Suppressor macrophage treated with lipopolysaccharide for 4 hours (primary cell): ENCODE measurements at regions not wholly inside any gene's neighbourhood (a gene's known extent, or its start where the extent isn't known, plus 50 kb on each side); places are given as distances from the start of the nearest gene placed in this dataset.
"Not testable (repeated sequence)": the region's sequence is repeated elsewhere in the genome, so short reads cannot be mapped to it uniquely, and the experiment has no call there.

ENCODE experiments used
- DNase-seq: peaks from one replicate; pipeline ENCODE4 v3.0.0-alpha.2; 2020

DNA sequence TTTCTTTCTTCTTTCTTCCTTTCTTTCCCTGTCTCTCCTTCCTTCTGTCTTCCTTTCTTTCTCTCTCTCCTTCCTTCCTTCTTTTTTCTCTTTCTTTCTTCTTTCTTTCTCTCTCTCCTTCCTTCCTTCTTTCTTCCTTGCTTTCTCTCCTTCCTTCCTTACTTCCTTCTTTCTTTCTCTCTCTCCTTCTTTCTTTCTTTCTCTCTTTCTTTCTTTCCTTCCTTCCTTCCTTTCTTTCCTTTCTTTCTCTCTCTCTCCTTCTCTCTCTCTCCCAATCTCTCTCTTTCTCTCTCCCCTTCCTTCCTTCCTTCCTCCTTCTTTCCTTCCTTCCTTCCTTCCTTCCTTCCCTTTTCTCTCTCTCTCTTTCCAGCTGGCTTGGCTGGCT lies 2806.6 kb downstream of the RPIA start:
- DNase-seq: not testable (repeated sequence)

DNA sequence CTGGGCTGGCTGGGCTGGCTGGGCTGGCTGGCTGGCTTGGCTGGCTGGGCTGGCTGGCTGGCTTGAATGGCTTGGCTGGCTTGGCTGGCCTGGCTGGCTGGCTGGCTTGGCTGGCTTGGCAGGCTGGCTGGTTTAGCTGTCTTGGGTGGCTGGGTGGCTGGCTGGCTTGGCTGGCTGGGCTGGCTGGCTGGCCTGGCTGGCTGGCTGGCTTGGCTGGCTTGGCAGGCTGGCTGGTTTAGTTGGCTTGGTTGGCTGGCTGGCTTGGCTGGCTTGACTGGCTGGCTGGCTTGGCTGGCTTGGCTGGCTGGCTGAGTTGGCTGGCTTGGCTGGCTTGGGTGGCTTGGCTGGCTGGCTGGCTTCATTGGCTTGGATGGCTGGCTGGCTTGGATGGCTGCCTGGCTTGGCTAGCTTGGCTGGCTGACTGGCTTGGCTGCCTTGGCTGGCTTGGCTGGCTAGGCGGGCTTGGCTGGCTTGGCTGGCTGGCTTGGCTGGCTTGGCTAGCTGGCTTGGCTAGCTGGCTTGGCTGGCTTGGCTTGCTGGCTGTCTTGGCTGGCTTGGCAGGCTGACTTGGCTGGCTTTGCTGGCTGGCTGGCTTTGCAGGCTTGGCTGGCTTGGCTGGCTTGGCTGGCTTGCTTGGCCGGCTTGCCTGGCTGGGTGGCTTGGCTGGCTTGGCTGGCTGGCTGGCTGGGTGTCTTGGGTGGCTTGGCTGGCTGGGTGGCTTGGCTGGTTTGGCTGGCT lies 2807.2 kb downstream of the RPIA start:
- DNase-seq: not testable (repeated sequence)

DNA sequence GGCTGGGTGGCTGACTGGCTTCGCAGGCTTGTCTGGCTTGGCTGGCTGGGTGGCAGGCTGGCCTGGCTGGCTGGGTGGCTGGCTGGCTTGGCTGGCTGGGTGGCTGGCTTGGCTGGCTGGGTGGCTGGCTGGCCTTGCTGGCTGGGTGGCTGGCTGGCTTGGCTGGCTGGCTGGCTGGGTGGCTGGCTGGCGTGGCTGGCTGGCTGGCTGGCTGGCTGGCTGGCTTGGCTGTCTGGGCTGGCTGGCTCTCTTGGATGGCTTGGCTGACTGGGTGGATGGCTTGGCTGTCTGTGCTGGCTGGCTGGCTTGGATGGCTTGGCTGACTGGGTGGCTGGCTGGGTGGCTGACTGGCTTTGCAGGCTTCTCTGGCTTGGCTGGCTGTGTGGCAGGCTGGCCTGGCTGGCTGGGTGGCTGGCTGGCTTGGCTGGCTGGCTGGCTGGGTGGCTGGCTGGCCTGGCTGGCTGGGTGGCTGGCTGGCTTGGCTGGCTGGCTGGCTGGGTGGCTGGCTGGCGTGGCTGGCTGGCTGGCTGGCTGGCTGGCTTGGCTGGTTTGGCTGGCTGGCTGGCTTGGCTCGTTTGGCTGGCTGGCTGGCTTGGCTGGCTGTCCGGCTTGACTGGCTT lies 2808.1 kb downstream of the RPIA start:
- not testable (repeated sequence) for DNase-seq

DNA sequence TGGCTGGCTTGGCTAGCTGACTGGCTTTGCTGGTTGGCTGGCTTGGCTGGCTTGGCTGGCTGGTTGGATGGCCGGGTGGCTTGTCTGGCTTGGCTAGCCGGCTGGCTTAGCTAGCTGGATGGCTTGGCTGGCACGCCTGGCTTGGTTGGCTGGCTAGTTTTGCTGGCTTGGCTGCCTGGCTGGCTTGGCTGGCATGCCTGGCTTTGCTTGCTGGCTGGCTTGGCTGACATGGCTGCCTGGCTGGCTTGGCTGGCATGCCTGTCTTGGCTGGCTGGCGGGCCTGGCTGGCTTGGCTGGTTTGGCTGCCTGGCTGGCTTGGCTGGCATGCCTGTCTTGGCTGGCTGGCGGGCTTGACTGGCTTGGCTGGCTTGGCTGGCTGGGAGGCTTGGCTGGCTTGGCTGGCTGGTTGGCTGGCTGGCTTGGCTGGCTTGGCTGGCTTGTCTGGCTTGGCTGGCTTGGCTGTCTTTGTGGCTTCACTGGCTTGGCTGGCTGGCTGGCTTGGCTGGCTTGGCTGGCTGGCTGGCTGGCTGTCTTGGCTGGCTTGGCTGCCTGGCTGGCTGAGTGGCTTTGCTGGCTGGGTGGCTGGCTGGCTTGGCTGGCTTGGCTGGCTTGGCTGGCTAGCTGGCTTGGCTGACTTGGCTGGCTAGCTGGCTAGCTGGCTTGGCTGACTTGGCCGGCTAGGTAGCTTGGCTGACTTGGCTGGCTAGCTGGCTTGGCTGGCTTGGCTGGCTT lies 2808.9 kb downstream of the RPIA start:
- DNase-seq: not testable (repeated sequence)

DNA sequence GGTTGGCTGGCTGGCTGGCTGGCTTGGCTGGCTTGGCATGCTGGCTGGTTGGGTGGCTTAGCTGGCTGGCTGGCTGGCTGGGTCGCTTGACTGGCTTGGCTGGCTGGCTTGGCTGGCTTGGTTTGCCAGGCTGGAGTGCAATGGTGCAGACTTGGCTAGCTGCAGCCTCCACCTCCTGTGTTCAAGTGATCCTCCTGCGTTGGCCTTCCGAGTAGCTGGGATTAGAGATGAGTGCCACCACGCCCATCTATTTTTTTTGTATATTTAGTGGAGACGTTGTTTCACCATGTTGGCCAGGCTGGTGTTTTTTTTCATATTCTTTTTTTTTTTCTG lies 2809.5 kb downstream of the RPIA start:
- not testable (repeated sequence) for DNase-seq

DNA sequence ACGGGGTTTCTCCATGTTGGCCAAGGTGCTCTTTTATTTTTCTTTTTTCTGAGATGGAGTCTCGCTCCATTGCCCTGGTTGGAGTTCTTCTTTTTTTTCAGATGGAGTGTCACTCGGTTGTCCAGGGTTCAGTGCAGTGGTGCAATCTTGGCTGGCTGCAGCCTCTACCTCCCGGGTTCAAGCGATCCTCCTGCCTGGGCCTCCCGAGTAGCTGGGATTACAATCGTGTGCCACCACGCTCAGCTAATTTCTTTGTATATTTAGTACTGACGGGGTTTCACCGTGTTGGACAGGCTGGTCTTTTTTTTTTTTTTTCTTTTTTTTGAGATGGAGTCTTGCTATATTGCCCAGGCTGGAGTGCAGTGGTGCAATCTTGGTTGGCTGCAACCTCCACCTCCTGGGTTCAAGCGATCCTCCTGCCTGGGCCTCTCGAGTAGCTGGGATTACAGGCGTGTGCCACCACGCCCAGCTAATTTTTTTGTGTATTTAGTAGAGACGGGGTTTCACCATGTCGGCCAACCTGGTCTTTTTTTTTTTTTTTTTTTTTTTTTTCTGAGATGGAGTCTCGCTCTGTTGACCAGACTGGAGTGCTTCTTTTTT lies 2810.1 kb downstream of the RPIA start:
- DNase-seq: not testable (repeated sequence)

DNA sequence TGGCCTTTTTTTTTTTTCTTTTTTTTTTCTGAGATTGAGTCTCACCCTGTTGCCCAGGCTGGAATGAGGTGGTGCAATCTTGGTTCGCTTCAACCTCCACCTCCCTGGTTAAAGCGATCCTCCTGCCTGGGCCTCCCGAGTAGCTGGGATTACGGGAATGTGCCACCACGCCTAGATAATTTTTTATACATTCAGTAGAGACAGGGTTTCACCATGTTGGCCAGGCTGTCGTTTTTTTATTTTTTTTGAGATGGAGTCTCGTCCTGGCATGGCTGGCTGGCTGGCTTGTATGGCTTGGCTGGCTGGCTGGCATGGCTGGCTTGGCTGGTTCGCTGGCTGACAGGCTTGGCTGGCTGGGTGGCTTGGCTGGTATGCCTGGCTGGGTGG lies 2812.1 kb downstream of the RPIA start:
- not testable (repeated sequence) for DNase-seq

DNA sequence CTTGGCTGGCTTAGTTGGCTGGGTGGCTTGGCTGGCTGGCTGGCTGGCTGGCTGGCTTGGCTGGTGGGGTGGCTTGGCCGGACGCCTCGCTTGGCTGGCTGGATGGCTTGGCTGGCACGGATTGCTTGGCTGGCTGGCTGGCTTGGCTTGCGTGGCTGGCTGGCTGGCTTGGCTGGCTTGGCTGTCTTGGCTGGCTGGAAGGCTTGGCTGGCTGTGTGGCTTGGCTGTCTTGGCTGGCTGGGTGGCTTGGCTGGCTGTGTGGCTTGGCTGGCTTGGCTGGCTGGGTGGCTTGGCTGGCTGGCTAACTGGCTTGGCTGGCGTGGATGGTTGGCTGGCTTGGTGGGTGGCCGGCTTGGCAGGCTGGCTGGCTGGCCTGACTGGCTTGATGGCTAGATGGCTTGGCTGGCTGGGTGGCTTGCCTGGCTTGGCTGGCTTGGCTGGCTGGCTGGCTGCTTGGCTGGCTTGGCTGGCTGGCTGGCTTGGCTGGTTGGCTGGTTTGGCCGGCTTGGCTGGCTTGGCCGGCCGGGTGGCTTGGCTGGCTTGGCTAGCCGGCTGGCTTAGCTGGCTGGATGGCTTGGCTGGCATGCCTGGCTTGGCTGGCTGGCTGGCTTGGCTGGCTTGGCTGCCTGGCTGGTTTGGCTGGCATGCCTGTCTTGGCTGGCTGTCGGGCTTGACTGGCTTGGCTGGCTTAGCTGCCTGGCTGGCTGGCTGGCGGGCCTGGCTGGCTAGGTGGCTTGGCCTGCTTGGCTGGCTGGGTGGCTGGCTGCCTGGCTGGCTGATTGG lies 2812.7 kb downstream of the RPIA start:
- DNase-seq: not testable (repeated sequence)

DNA sequence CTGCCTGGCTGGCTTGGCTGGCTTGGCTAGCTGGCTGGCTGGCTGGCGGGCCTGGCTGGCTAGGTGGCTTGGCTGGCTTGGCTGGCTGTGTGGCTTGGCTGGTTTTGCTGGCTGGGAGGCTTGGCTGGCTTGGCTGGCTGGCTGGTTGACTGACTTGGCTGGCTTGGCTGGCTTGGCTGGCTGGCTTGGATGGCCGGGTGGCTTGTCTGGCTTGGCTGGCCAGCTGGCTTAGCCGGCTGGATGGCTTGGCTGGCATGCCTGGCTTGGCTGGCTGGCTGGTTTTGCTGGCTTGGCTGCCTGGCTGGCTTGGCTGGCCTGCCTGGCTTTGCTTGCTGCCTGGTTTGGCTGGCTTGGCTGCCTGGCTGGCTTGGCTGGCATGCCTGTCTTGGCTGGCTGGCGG lies 2817.3 kb downstream of the RPIA start:
- DNase-seq: not testable (repeated sequence)

DNA sequence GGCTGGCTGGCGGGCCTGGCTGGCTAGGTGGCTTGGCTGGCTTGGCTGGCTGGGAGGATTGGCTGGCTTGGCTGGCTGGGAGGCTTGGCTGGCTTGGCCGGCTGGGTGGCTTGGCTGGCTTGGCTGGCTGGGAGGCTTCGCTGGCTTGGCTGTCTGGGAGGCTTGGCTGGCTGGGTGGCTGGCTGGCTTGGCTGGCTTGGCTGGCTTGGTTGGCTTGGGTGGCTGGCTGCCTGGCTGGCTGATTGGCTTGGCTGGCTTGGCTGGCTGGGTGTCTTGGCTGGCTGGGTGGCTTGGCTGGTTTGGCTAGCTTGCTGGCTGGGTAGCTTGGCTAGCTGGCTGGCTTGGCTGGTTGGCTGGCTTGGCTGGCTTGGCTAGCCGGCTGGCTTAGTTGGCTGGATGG lies 2817.8 kb downstream of the RPIA start:
- not testable (repeated sequence) for DNase-seq

DNA sequence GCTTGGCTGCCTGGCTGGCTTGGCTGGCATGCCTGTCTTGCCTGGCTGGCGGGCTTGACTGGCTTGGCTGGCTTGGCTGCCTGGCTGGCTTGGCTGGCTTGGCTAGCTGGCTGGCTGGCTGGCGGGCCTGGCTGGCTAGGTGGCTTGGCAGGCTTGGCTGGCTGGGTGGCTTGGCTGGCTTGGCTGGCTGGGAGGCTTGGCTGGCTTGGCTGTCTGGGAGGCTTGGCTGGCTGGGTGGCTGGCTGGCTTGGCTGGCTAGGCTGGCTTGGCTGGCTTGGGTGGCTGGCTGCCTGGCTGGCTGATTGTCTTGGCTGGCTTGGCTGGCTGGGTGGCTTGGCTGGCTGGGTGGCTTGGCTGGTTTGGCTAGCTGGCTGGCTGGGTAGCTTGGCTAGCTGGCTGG lies 2819.7 kb downstream of the RPIA start:
- not testable (repeated sequence) for DNase-seq

DNA sequence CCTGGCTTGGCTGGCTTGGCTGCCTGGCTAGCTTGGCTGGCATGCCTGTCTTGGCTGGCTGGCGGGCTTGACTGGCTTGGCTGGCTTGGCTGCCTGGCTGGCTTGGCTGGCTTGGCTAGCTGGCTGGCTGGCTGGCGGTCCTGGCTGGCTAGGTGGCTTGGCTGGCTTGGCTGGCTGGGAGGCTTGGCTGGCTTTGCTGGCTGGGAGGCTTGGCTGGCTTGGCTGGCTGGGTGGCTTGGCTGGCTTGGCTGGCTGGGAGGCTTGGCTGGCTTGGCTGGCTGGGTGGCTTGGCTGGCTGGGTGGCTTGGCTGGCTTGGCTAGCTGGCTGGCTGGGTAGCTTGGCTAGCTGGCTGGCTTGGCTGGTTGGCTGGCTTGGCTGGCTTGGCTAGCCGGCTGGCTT lies 2824.5 kb downstream of the RPIA start:
- DNase-seq: not testable (repeated sequence)

DNA sequence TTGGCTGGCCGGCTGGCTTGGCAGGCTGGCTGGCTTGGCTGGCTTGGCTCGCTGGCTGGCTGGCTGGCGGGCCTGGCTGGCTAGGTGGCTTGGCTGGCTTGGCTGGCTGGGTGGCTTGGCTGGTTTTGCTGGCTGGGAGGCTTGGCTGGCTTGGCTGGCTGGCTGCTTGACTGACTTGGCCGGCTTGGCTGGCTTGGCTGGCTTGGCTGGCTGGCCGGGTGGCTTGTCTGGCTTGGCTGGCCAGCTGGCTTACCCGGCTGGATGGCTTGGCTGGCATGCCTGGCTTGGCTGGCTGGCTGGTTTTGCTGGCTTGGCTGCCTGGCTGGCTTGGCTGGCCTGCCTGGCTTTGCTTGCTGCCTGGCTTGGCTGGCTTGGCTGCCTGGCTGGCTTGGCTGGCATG lies 2825.2 kb downstream of the RPIA start:
- DNase-seq: not testable (repeated sequence)

DNA sequence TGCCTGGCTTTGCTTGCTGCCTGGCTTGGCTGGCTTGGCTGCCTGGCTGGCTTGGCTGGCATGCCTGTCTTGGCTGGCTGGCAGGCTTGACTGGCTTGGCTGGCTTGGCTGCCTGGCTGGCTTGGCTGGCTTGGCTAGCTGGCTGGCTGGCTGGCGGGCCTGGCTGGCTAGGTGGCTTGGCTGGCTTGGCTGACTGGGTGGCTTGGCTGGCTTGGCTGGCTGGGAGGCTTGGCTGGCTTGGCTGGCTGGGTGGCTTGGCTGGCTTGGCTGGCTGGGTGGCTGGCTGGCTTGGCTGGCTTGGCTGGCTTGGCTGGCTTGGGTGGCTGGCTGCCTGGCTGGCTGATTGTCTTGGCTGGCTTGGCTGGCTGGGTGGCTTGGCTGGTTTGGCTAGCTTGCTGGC lies 2826.4 kb downstream of the RPIA start:
- not testable (repeated sequence) for DNase-seq

DNA sequence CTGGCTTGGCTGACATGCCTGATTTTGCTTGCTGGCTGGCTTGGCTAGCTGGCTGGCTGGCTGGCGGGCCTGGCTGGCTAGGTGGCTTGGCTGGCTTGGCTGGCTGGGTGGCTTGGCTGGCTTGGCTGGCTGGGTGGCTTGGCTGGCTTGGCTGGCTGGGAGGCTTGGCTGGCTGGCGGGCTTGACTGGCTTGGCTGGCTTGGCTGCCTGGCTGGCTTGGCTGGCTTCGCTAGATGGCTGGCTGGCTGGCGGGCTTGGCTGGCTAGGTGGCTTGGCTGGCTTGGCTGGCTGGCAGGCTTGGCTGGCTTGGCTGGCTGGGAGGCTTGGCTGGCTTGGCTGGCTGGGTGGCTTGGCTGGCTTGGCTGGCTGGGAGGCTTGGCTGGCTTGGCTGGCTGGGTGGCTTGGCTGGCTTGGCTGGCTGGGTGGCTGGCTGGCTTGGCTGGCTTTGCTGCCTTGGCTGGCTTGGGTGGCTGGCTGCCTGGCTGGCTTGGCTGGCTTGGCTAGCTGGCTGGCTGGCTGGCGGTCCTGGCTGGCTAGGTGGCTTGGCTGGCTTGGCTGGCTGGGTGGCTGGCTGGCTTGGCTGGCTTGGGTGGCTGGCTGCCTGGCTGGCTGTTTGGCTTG lies 2827.0 kb downstream of the RPIA start:
- not testable (repeated sequence) for DNase-seq

DNA sequence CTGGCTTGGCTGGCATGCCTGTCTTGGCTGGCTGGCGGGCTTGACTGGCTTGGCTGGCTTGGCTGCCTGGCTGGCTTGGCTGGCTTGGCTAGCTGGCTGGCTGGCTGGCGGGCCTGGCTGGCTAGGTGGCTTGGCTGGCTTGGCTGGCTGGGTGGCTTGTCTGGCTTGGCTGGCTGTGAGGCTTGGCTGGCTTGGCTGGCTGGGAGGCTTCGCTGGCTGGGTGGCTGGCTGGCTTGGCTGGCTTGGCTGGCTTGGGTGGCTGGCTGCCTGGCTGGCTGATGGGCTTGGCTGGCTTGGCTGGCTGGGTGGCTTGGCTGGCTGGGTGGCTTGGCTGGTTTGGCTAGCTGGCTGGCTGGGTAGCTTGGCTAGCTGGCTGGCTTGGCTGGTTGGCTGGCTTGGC lies 2827.9 kb downstream of the RPIA start:
- not testable (repeated sequence) for DNase-seq

DNA sequence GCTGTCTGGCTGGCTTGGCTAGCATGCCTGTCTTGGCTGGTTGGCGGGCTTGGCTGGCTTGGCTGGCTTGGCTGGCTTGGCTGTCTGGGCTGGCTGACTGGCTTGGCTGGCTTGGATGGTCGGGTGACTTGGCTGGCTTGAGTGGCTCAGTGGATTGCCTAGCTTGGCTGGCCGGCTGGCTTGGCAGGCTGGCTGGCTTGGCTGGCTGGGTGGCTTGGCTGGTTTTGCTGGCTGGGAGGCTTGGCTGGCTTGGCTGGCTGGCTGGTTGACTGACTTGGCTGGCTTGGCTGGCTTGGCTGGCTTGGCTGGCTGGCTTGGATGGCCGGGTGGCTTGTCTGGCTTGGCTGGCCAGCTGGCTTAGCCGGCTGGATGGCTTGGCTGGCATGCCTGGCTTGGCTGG lies 2828.4 kb downstream of the RPIA start:
- DNase-seq: not testable (repeated sequence)

DNA sequence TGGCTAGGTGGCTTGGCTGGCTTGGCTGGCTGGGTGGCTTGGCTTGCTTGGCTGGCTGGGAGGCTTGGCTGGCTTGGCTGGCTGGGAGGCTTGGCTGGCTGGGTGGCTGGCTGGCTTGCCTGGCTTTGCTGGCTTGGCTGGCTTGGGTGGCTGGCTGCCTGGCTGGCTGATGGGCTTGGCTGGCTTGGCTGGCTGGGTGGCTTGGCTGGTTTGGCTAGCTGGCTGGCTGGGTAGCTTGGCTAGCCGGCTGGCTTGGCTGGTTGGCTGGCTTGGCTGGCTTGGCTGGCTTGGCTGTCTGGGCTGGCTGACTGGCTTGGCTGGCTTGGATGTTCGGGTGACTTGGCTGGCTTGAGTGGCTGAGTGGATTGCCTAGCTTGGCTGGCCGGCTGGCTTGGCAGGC lies 2829.1 kb downstream of the RPIA start:
- not testable (repeated sequence) for DNase-seq

DNA sequence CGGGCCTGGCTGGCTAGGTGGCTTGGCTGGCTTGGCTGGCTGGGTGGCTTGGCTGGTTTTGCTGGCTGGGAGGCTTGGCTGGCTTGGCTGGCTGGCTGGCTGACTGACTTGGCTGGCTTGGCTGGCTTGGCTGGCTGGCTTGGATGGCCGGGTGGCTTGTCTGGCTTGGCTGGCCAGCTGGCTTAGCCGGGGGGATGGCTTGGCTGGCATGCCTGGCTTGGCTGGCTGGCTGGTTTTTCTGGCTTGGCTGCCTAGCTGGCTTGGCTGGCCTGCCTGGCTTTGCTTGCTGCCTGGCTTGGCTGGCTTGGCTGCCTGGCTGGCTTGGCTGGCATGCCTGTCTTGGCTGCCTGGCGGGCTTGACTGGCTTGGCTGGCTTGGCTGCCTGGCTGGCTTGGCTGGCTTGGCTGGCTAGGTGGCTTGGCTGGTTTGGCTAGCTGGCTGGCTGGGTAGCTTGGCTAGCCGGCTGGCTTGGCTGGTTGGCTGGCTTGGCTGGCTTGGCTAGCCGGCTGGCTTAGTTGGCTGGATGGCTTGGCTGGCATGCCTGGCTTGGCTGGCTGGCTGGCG lies 2829.6 kb downstream of the RPIA start:
- not testable (repeated sequence) for DNase-seq

DNA sequence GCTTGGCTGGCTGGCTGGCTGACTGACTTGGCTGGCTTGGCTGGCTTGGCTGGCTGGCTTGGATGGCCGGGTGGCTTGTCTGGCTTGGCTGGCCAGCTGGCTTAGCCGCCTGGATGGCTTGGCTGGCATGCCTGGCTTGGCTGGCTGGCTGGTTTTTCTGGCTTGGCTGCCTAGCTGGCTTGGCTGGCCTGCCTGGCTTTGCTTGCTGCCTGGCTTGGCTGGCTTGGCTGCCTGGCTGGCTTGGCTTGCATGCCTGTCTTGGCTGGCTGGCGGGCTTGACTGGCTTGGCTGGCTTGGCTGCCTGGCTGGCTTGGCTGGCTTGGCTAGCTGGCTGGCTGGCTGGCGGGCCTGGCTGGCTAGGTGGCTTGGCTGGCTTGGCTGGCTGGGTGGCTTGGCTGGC lies 2830.5 kb downstream of the RPIA start:
- DNase-seq: not testable (repeated sequence)

DNA sequence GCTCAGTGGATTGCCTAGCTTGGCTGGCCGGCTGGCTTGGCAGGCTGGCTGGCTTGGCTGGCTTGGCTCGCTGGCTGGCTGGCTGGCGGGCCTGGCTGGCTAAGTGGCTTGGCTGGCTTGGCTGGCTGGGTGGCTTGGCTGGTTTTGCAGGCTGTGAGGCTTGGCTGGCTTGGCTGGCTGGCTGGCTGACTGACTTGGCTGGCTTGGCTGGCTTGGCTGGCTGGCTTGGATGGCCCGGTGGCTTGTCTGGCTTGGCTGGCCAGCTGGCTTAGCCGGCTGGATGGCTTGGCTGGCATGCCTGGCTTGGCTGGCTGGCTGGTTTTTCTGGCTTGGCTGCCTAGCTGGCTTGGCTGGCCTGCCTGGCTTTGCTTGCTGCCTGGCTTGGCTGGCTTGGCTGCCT lies 2831.4 kb downstream of the RPIA start:
- not testable (repeated sequence) for DNase-seq

DNA sequence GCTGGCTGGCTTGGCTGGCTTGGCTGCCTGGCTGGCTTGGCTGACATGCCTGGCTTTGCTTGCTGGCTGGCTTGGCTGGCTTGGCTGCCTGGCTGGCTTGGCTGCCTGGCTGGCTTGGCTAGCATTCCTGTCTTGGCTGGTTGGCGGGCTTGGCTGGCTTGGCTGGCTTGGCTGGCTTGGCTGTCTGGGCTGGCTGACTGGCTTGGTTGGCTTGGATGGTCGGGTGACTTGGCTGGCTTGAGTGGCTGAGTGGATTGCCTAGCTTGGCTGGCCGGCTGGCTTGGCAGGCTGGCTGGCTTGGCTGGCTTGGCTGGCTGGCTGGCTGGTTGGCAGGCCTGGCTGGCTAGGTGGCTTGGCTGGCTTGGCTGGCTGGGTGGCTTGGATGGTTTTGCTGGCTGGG lies 2832.3 kb downstream of the RPIA start:
- not testable (repeated sequence) for DNase-seq
